ENCODE measurements at regions not wholly inside any gene's neighbourhood (a gene's known extent, or its start where the extent isn't known, plus 50 kb on each side); places are given as distances from the start of the nearest gene placed in this dataset.

DNA sequence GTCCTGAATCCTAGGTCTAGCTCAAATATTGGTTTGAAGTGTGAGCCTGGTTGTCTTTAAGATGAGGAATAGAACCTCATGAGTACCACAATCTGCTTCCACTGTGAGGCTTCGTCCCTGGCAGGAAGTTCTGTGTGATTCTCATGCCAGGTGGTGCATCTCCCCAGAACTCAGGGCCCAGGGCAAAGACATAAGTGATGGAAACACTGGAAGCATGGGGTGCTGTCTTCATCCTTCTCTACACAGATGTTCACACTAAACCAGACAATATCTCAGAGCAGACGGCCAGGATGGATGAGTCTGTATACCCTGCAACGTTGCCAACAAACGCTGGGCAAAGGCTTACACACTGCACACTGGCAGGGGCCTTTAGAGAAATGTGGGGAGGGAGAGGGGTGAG lies 475.9 kb upstream of the B3GAT1 start:
- CTCF ChIA-PET, result no interaction called here
- Histone ChIP-seq H3K9ac (ENCODE audit: low read length) (no peak overlapping the region), H3K27me3 (ENCODE audit: insufficient read depth, low read length) (peaks cover 66% of the 10 kb centered on the region), H3K4me3 (replicated peaks in 1 of 2; ENCODE audit: low read depth in 1 of 2, low read length in 2 of 2) (no peak overlapping the region), H4K20me1 (ENCODE audit: insufficient read depth) (no peaks in the 10 kb centered on the region), H3K9me3 (ENCODE audit: control insufficient read depth in 1 of 2, insufficient read depth in 1 of 2, low read depth in 1 of 2, low read length in 2 of 2) (no peaks in the 10 kb centered on the region), H3K4me1 (ENCODE audit: control insufficient read depth in 1 of 2, insufficient read depth in 2 of 2, low read length in 2 of 2) (no peaks in the 10 kb centered on the region), H3K36me3 (ENCODE audit: control insufficient read depth in 1 of 2, insufficient read depth in 2 of 2, low read length in 2 of 2) (no peaks in the 10 kb centered on the region), H3K9me2 (ENCODE audit: insufficient read depth) (no peaks in the 10 kb centered on the region), H2AFZ (ENCODE audit: low read depth, low read length, poor library complexity, severe bottlenecking) (no peak overlapping the region), H3K27ac (ENCODE audit: low read depth, low read length) (no peak overlapping the region), H3K4me2 (ENCODE audit: low read length) (no peak overlapping the region), H3K79me2 (ENCODE audit: insufficient read depth, low read length) (no peaks in the 10 kb centered on the region)
- no peak for ATAC-seq
- TF ChIP-seq, protein P1, sequence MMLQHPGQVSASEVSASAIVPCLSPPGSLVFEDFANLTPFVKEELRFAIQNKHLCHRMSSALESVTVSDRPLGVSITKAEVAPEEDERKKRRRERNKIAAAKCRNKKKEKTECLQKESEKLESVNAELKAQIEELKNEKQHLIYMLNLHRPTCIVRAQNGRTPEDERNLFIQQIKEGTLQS (IDR thresholded peaks at IDR 0.05), result no peak
- TF ChIP-seq FOSL1 (IDR thresholded peaks at IDR 0.05; ENCODE audit: low read depth) (no peak), TCF7L2 (IDR thresholded peaks at IDR 0.05; ENCODE audit: borderline replicate concordance, extremely low read depth, insufficient read depth, insufficient read length) (no peak), ELF1 (IDR thresholded peaks at IDR 0.05; ENCODE audit: borderline replicate concordance, low read depth) (no peak)
- RAD21 ChIA-PET (ENCODE audit: low non-redundant PET in 1 of 2, low total read pairs in 2 of 2, uncharacterized antibody in 2 of 2, unreplicated experiment in 2 of 2), result no interaction called here
- POLR2A ChIA-PET, result no interaction called here
- BruUV-seq (replicated peaks), result no TSS peak
- intact Hi-C loops (cut with micrococcal nuclease), result no loop called here
- DNase-seq (ENCODE audit: low read depth, low spot score), result no peak

DNA sequence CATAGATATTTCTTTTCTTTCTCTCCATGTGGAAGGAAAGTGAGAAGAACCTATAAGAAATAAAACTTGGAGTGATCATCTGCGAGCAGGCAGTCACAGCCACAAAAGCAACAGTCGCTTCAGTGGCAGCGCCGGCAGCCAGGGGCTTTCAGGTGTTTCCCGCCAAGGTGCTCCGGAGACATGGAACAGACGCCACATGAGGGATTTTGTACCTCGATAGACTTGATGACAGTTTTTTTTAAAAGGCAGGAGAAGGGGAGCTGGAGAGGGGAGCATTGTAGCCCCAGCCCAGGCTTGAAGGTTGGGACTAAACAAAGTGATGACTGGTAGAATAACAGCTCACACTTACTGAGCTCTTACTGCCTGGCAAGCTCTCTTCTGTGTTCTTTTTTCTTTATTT lies 471.4 kb upstream of the B3GAT1 start:
- Histone ChIP-seq H3K27ac (ENCODE audit: low read depth, low read length) (no peak overlapping the region), H3K79me2 (ENCODE audit: insufficient read depth, low read length) (no peaks in the 10 kb centered on the region), H3K9me3 (ENCODE audit: control insufficient read depth in 1 of 2, insufficient read depth in 1 of 2, low read depth in 1 of 2, low read length in 2 of 2) (no peaks in the 10 kb centered on the region), H4K20me1 (ENCODE audit: insufficient read depth) (no peaks in the 10 kb centered on the region), H2AFZ (ENCODE audit: low read depth, low read length, poor library complexity, severe bottlenecking) (no peak overlapping the region), H3K9me2 (ENCODE audit: insufficient read depth) (no peaks in the 10 kb centered on the region), H3K27me3 (ENCODE audit: insufficient read depth, low read length) (peaks cover 69% of the 10 kb centered on the region), H3K4me2 (ENCODE audit: low read length) (no peak overlapping the region), H3K9ac (ENCODE audit: low read length) (no peak overlapping the region), H3K4me1 (ENCODE audit: control insufficient read depth in 1 of 2, insufficient read depth in 2 of 2, low read length in 2 of 2) (no peaks in the 10 kb centered on the region), H3K4me3 (replicated peaks in 1 of 2; ENCODE audit: low read depth in 1 of 2, low read length in 2 of 2) (no peak overlapping the region), H3K36me3 (ENCODE audit: control insufficient read depth in 1 of 2, insufficient read depth in 2 of 2, low read length in 2 of 2) (no peaks in the 10 kb centered on the region)
- ATAC-seq, result no peak
- ChIA-PET POLR2A (no interaction called here), CTCF (no interaction called here), RAD21 (ENCODE audit: low non-redundant PET in 1 of 2, low total read pairs in 2 of 2, uncharacterized antibody in 2 of 2, unreplicated experiment in 2 of 2) (no interaction called here)
- intact Hi-C loops (cut with micrococcal nuclease), result no loop called here
- DNase-seq (ENCODE audit: low read depth, low spot score), result no peak
- no TSS peak for BruUV-seq (replicated peaks)
- TF ChIP-seq EGR1 (IDR thresholded peaks at IDR 0.05; ENCODE audit: low read depth) (no peak), POLR2A (IDR thresholded peaks at IDR 0.05; ENCODE audit: borderline replicate concordance, extremely low read depth, insufficient read depth, insufficient read length) (no peak), EZH2phosphoT487 (IDR thresholded peaks at IDR 0.05; ENCODE audit: borderline replicate concordance) (no peak), JUND (IDR thresholded peaks at IDR 0.05) (no peak), ZNF274 (IDR thresholded peaks at IDR 0.05; ENCODE audit: low read depth, low read length) (no peak)
- TF ChIP-seq, protein P2, sequence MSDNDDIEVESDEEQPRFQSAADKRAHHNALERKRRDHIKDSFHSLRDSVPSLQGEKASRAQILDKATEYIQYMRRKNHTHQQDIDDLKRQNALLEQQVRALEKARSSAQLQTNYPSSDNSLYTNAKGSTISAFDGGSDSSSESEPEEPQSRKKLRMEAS (IDR thresholded peaks at IDR 0.05), result no peak
- TF ChIP-seq, protein P1 (IDR thresholded peaks at IDR 0.05), result no peak
- TF ChIP-seq, protein P3, sequence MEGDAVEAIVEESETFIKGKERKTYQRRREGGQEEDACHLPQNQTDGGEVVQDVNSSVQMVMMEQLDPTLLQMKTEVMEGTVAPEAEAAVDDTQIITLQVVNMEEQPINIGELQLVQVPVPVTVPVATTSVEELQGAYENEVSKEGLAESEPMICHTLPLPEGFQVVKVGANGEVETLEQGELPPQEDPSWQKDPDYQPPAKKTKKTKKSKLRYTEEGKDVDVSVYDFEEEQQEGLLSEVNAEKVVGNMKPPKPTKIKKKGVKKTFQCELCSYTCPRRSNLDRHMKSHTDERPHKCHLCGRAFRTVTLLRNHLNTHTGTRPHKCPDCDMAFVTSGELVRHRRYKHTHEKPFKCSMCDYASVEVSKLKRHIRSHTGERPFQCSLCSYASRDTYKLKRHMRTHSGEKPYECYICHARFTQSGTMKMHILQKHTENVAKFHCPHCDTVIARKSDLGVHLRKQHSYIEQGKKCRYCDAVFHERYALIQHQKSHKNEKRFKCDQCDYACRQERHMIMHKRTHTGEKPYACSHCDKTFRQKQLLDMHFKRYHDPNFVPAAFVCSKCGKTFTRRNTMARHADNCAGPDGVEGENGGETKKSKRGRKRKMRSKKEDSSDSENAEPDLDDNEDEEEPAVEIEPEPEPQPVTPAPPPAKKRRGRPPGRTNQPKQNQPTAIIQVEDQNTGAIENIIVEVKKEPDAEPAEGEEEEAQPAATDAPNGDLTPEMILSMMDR (IDR thresholded peaks at IDR 0.05 in 2 of 3, conservative IDR thresholded peaks at IDR 0.05 in 1 of 3; ENCODE audit: borderline replicate concordance in 1 of 3, insufficient read depth in 1 of 3, low read depth in 2 of 3, low read length in 2 of 3), result no peak

Measured in HCT116 (cell line).